Mucosa of stomach (tissue), 1 donor: ENCODE measurements at regions not wholly inside any gene's neighbourhood (a gene's known extent, or its start where the extent isn't known, plus 50 kb on each side); places are given as distances from the start of the nearest gene placed in this dataset.
A peak's percentile ranks its signal among the peaks of the same experiment; 100 is the strongest.

ENCODE experiments used
- H3K27me3 ChIP-seq: one replicate; pipeline ENCODE4 v1.7.0; 2013; ENCODE audit warnings: mild to moderate bottlenecking, low read length; ENCODE audit not compliant: control insufficient read depth, insufficient read depth
- H3K36me3 ChIP-seq: one replicate; pipeline ENCODE4 v1.7.0; 2013; ENCODE audit warnings: low read length; ENCODE audit not compliant: control insufficient read depth, insufficient read depth
- H3K4me1 ChIP-seq: one replicate; pipeline ENCODE4 v1.7.0; 2013; ENCODE audit warnings: mild to moderate bottlenecking, low read length; ENCODE audit not compliant: control insufficient read depth, insufficient read depth
- H3K4me3 ChIP-seq: one replicate; pipeline ENCODE4 v1.7.0; 2013; ENCODE audit warnings: low read length
- H3K9ac ChIP-seq: one replicate; pipeline ENCODE4 v1.7.0; 2013; ENCODE audit warnings: mild to moderate bottlenecking, low read length, moderate library complexity
- H3K9me3 ChIP-seq: one replicate; pipeline ENCODE4 v1.7.0; 2013; ENCODE audit warnings: mild to moderate bottlenecking, low read length, moderate library complexity; ENCODE audit not compliant: control insufficient read depth
- donor health status: Pancreatic carcinoma.

GRCh38 chr3:14324224-14324944 is 78.0 kb upstream of the SLC6A6 start:
- H3K36me3 ChIP-seq, result no peaks in the 10 kb centered on the region
- no peaks in the 10 kb centered on the region for H3K27me3 ChIP-seq
- H3K4me1 ChIP-seq, result peaks cover 18% of the 10 kb centered on the region
- H3K9ac ChIP-seq, result no peak overlapping the region
- no peaks in the 10 kb centered on the region for H3K9me3 ChIP-seq
- H3K4me3 ChIP-seq, result no peak overlapping the region

GRCh38 chr3:14328422-14328821 is 74.0 kb upstream of the SLC6A6 start:
- Histone ChIP-seq H3K36me3 (no peaks in the 10 kb centered on the region), H3K4me3 (no peak overlapping the region), H3K4me1 (peaks cover 47% of the 10 kb centered on the region), H3K9ac (no peak overlapping the region), H3K9me3 (no peaks in the 10 kb centered on the region), H3K27me3 (no peaks in the 10 kb centered on the region)

GRCh38 chr3:14329116-14329830 is 73.1 kb upstream of the SLC6A6 start:
- Histone ChIP-seq H3K9me3 (no peaks in the 10 kb centered on the region), H3K36me3 (no peaks in the 10 kb centered on the region), H3K4me3 (no peak overlapping the region), H3K27me3 (no peaks in the 10 kb centered on the region), H3K4me1 (peaks cover 56% of the 10 kb centered on the region), H3K9ac (peak overlapping the region; percentile 10)

- no peaks in the 10 kb centered on the region for H3K27me3 ChIP-seq
- H3K9ac ChIP-seq, result peak overlapping the region; percentile 10
- no peaks in the 10 kb centered on the region for H3K36me3 ChIP-seq
- no peak overlapping the region for H3K4me3 ChIP-seq
- H3K4me1 ChIP-seq, result peaks cover 62% of the 10 kb centered on the region
- H3K9me3 ChIP-seq, result no peaks in the 10 kb centered on the region
Measured at GRCh38 chr3:14329842-14330241, 72.6 kb upstream of the SLC6A6 start.

GRCh38 chr3:14330508-14330907 is 71.9 kb upstream of the SLC6A6 start:
- Histone ChIP-seq H3K9me3 (no peaks in the 10 kb centered on the region), H3K36me3 (no peaks in the 10 kb centered on the region), H3K4me1 (peaks cover 65% of the 10 kb centered on the region), H3K27me3 (no peaks in the 10 kb centered on the region), H3K9ac (peak overlapping the region; percentile 25), H3K4me3 (no peak overlapping the region)

GRCh38 chr3:14331251-14331650 is 71.2 kb upstream of the SLC6A6 start:
- Histone ChIP-seq H3K4me1 (peaks cover 73% of the 10 kb centered on the region), H3K9me3 (no peaks in the 10 kb centered on the region), H3K4me3 (no peak overlapping the region), H3K9ac (no peak overlapping the region), H3K36me3 (no peaks in the 10 kb centered on the region), H3K27me3 (no peaks in the 10 kb centered on the region)

- Histone ChIP-seq H3K4me3 (no peak overlapping the region), H3K36me3 (no peaks in the 10 kb centered on the region), H3K9me3 (no peaks in the 10 kb centered on the region), H3K4me1 (peaks cover 84% of the 10 kb centered on the region), H3K9ac (no peak overlapping the region), H3K27me3 (no peaks in the 10 kb centered on the region)
Measured at GRCh38 chr3:14332392-14332791, 70.0 kb upstream of the SLC6A6 start.

- H3K9ac ChIP-seq, result peak overlapping the region; percentile 62
- no peaks in the 10 kb centered on the region for H3K27me3 ChIP-seq
- no peaks in the 10 kb centered on the region for H3K9me3 ChIP-seq
- peaks cover 89% of the 10 kb centered on the region for H3K4me1 ChIP-seq
- no peaks in the 10 kb centered on the region for H3K36me3 ChIP-seq
- peak overlapping the region; percentile 7 for H3K4me3 ChIP-seq
Measured at GRCh38 chr3:14333215-14333614, 69.2 kb upstream of the SLC6A6 start.

- peaks cover 89% of the 10 kb centered on the region for H3K4me1 ChIP-seq
- H3K36me3 ChIP-seq, result no peaks in the 10 kb centered on the region
- peak overlapping the region; percentile 62 for H3K9ac ChIP-seq
- H3K27me3 ChIP-seq, result no peaks in the 10 kb centered on the region
- H3K4me3 ChIP-seq, result peak overlapping the region; percentile 7
- H3K9me3 ChIP-seq, result no peaks in the 10 kb centered on the region
Measured at GRCh38 chr3:14333621-14334020, 68.8 kb upstream of the SLC6A6 start.

GRCh38 chr3:14334136-14334535 is 68.3 kb upstream of the SLC6A6 start:
- Histone ChIP-seq H3K27me3 (no peaks in the 10 kb centered on the region), H3K9me3 (no peaks in the 10 kb centered on the region), H3K9ac (peak overlapping the region; percentile 62), H3K36me3 (no peaks in the 10 kb centered on the region), H3K4me1 (peaks cover 85% of the 10 kb centered on the region), H3K4me3 (no peak overlapping the region)

GRCh38 chr3:14334936-14335335 is 67.5 kb upstream of the SLC6A6 start:
- H3K9me3 ChIP-seq, result no peaks in the 10 kb centered on the region
- no peaks in the 10 kb centered on the region for H3K36me3 ChIP-seq
- H3K4me1 ChIP-seq, result peaks cover 77% of the 10 kb centered on the region
- no peak overlapping the region for H3K9ac ChIP-seq
- no peak overlapping the region for H3K4me3 ChIP-seq
- H3K27me3 ChIP-seq, result no peaks in the 10 kb centered on the region
